NCI-H69 (cell line): ENCODE measurements at regions not wholly inside any gene's neighbourhood (a gene's known extent, or its start where the extent isn't known, plus 50 kb on each side); places are given as distances from the start of the nearest gene placed in this dataset.
A peak's percentile ranks its signal among the peaks of the same experiment; 100 is the strongest.

Experiments used
- DNase-seq: peaks from one replicate; lab custom pipeline; 2025; lab: John Stamatoyannopoulos, UW

DNA sequence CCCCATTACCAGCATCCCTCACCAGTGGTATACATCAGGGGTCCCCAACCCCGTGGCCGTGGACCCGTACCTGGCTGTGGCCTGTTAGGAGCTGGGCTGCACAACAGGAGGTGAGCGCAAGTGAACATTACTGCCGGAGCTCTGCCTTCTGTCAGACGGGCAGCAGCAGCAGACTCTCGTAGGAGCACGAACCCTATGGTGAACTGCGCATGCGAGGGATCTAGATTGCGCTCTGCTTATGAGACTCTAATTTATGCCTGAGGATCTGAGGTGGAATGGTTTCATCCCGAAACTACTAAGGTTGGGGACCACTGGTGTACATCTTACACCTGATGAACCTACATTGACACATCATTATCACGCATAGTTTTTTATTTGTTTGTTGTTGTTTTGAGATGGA is 52.8 kb upstream of the DHX15 start:
- DNase-seq, result no peak

DNA sequence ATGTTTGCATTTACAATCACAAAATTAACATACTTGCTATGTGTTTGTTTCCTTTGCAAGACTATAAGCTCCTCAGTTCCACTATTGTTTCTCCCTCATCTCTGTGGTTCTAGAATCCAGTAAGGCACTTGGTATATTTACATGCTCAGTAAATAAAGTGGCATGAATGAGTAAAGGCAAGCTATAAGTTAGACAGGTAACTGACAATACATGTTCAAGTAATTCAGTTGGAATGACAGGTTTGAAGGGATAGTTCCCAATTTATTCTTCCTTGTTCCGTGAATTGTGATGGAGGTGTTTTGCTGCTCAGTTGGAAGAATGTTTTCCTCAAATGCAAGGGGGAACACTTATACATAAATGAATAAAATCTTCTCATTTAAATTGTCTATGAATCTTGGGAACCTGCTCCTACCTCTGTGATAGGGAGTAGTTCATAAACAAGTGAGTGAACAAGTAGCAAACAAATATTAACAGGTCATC is 54.1 kb upstream of the DHX15 start:
- DNase-seq, result no peak

DNA sequence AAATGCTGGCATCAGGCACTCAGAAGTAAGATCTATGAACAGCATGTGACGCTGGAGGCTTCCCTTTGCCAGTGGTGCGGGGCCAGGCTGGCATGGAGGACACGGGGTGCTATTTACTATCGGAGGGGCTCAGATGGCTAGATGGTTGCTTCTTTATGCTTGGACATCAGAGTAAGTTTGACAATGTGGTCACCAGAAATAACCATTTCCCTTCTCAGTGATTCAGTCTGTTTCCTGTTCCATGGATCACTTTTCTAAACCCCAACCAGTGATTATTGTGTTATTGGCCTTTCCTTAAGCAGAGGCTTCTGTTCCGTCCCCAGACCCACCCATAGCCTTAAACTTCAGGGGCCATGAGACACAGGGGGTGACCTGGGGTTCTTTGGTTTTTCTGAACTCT is 55.4 kb upstream of the DHX15 start:
- DNase-seq, result no peak

DNA sequence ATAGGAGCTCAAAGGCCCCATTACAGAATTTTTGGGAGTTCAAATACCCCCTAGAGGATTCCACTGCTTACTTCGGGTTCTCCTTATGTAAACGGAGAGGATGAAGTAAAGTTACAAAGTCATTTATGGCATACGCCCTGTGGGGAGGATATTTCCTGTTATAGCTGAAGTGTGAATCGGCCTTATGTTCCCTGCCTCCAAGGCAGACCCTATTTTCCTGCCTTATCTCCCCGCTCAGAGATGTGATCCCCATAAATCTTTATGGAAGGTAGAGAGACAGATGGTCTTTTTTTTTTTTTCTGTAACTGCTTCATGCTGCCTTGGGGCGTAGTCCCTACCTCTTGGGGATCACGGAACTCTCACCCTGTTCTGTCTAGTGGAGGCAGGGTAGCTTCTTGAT is 56.0 kb upstream of the DHX15 start:
- no peak for DNase-seq

DNA sequence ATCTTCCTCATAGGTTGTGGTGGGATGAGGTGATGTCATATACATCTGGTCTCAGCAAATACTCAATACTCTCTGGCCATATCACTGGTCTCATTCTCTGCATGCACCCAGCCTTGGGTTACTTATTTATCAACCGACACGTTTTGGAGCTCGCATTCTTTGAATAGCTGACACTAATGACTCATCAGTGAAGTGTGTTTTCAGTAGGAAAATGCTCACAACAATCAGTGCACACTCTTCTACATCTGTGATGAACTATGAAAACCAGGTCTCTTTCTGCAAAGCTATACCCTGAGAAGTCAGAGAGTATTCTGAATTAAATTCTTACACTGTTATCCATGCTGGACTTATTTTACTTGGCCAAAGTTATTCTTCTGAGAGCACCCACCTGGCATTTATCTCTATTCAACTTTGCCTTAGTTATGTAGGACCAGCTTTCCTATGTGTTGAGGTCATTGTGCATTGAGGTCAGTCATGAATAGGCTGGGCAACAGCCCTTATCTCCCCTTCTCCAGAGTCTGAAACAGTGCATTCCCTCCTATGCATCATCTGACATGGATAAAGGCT is 58.7 kb upstream of the DHX15 start:
- DNase-seq, result no peak

DNA sequence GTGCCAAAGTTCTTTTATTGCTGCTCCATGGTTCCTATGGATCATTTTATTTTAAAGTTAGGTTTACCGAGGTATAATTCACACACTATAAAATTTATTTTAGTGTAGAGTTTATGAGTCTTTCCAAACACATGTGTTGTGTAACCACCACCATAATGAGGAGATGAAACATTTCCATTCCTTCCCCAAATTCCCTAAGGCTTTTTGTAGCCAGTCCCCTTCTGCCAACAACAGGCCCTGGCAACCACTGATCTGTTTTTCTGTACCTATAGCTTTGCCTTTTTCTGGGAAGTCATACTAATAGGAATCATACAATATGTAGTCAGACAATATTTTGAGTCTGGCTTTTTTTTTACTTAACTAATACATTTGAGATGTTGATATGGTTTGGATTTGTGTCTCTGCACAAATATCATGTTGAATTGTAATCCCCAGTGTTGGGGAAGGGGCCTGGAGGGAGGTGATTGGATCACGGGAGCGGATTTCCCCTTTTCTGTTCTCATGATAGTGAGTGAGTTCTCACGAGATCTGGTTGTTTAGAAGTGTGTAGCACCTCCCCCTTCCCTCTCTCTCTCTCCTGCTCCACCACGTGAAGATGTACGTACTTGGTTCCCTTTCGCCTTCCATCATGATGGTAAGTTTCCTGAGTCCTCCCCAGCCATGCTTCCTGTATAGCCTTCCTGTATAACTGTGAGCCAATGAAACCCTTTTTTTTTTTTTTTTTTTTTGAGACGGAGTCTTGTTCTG is 59.6 kb upstream of the DHX15 start:
- DNase-seq, result no peak

DNA sequence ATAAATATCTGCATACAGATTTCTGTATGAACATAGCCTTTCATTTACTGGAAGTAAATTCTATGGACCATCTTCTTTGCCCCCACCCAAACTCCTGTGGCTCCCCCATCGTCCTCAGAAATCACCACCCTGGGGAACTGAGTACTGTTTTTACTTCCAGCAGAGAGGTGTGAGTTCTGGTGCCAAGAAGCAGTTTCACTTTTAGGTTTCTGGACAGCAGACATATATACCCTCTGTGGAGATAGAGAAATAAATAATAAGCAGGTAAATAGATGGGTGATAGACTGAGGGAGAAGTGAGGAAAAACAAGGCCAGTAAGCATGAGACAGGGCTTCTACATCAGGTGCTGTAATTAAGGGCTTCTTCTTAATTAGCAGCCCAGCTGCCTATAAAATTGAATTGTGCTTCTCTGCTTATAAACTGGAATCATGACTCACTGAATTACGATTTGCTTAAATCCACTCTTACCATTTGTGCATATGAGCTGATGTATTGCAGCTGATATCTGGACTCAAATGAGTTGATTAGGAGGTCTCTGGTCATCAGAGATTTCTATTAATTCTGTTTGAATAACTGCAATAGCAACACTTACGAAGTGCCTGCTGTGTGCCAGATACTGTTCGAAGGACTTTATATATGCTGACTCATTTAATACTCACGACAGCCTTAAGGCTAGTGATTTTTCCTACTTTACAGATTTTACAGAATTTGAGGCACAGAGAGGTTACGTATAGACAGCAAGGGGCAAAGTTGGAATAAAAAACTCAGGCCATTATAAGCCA is 60.8 kb upstream of the DHX15 start:
- peak; percentile 35 for DNase-seq

DNA sequence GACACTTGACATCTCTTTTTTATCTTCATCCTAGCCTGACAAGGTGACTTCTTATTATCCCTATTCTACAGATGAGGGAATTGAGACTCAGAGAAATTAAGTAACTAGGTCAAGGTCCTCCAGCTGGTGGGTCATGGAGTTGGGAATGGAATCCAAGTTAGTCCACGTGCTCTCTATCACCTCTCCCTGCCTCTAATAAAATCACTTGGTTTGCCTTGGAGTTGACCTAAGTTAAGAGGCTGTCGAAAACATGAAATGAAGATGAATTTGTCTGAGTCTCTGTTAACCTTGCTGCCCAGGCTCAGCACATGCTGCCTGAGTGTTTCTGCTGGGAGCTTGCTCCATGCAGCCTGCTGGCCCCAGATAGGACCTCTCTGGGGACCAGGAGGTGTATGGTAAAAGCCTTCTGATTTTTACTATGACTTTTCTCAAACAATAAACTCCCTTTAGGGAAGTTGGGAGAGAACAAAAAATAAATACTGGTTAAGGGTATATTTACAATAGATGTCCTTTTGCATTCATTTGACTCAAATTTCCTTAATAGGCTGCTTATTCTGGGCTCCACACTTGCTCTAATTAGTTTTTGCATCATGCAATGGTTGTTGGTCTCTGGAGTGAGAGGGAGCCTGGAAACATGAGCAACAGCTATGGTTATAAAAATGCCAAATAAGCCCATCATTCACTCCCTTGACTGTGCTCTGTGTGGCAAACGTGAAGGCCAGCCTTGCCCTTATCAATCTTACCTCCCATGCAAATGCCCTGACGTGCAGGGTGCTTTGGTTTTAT is 61.6 kb upstream of the DHX15 start:
- peak; percentile 26 for DNase-seq

DNA sequence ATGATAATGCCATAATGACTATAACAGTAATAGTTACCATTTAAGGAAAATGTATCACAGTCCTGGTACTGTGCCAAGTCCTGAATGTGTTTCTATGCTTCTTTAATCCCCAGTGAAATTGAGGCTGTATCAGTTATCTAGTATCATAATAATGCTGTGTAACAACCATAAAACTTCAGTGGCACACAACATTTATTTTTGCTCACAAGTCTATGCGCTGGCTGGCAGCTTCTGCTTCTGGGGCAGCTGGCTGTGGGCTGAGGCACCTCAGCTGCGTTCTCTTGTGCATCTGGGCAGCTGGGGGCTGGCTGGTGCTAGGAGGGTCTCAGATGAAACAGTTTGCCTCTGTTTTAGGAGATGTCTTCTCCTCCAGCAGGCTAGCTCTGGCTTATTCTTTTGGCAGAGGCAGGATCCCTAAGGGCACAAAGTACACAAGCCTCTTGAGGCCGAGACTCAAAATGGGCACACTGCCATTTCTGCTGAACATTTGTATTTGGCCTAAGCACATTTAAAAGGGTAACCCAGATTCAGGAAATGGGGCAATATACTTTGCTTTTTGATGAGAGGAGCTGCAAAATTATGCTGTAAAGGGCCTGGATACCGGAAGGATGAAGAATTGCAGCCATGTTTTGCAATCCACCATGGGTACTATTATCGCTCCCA is 62.6 kb upstream of the DHX15 start:
- DNase-seq, result peak; percentile 24

DNA sequence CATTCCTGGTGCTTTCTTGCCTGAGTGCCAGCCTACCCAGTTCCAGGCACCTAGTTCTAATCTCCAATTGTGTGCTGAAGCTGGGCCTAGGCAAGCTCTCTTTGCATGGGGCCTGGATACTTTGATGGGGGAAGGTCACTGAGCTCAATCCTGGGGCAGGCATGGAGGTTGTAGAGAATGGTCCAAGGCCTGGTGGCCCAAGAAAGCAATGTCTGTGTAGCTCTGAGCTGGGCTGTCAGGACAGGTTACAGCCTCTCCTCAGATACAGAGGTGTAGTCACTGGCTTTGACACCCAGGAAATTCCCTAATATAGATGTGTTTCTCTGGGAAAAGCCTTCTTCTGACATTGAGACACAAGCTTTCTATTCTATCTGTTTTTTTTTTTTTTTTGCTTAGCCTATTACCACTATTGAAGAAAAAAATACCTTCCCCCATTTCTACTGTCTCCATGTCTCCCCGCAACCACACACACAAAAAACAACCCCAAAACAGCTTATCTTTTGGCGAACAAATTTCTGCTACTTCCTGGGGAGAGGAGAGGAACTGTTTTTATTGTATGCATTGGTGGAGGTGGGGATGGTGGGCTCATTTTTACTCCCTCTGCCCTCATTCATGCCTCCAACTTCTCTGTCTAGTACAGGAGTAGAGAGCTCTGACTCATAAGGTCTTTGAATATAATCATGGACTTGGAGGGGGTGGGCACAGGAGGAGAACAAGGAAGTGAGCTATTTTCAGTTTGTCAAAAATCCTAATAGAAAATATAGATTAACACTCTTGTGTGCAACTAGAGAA is 66.7 kb upstream of the DHX15 start:
- DNase-seq, result no peak

DNA sequence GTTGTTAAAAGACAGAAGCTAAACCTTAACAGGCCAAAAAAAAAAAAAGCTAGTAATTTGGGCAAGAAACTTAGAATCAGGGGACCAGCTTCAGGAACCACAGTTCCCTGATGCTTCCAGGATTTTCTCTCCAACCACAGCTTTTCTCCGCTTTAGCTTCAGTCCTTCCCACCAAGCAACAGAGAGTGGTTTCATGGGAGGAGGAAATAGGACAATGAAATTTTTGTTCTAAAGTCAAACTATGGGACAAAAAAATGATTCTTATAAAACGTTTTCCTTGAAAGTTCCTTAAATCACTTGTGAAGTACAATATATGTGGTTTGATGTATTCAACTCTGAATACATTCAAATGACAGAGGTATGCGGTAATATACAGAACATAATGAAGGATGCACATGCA is 71.0 kb upstream of the DHX15 start:
- DNase-seq, result no peak

DNA sequence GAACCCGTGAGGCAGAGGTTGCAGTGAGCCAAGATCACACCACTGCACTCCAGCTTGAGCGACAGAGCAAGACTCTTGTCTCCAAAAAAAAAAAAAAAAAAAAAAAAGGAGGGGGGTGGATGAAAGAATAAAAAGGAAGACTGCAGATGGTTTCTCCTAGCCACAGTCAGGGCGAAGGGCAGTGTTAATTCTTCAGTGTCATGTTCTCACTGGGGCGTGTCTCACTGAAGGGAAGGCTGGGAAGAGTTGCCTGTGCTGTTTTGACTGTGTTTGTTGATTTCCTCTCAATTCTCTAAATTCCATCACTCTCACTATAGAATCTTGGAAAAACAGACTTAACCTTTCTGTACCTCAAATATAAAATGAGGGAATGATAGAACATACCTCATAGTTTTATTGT is 71.6 kb upstream of the DHX15 start:
- DNase-seq, result peak; percentile 13

DNA sequence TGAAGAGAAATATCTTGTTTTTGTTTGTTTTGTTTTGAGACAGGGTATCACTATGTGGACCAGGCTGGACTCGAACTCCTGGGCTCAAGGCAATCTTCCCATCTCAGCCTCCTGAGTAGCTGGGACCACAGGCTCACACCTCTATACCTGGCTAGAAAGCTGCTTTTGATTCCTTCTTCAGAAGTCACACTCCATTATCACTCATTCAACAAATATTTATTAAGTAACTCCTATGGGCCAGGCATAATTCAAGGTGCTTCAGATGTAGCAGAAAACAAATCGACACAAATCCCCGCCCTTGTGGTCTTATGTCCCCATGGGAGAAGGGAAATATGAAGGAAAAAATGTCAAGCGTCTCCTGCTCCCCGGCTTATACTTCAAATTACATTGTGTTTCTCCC is 72.6 kb upstream of the DHX15 start:
- no peak for DNase-seq

DNA sequence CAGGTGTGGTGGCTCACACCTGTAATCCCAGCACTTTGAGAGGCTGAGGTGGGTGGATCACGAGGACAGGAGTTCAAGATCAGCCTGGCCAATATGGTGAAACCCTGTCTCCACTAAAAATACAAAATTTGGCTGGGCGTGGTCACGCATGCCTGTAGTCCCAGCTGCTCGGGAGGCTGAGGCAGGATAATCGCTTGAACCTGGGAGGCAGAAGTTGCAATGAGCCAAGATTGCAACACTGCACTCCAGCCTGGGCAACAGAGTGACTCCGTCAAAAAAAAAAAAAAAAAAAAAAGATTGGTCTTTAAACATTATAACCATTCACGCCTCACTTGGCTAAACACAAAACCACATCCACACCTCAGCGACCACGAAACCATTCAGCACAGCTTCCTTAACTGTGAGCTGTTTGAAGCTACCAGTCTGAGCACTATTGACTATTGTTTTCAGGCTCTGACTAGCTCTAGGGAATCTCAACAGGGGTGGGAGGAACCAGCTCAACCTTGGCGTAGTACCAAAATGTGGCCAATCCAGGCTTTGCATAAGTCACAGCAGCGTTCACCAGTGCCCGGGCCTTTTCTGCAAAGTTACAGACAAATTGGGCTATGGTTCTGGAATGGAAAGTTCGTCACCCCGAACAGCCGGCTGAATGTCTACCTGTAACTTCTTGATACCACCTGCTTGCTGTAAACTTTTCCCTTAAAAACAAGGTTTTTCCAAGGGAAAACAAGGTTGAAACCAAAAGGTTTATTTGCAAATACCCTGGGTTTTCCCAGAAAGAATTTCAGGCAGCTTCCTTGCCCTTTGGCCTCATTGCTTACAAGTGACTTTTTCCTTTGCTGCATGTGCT is 73.6 kb upstream of the DHX15 start:
- DNase-seq, result peak; percentile 87

DNA sequence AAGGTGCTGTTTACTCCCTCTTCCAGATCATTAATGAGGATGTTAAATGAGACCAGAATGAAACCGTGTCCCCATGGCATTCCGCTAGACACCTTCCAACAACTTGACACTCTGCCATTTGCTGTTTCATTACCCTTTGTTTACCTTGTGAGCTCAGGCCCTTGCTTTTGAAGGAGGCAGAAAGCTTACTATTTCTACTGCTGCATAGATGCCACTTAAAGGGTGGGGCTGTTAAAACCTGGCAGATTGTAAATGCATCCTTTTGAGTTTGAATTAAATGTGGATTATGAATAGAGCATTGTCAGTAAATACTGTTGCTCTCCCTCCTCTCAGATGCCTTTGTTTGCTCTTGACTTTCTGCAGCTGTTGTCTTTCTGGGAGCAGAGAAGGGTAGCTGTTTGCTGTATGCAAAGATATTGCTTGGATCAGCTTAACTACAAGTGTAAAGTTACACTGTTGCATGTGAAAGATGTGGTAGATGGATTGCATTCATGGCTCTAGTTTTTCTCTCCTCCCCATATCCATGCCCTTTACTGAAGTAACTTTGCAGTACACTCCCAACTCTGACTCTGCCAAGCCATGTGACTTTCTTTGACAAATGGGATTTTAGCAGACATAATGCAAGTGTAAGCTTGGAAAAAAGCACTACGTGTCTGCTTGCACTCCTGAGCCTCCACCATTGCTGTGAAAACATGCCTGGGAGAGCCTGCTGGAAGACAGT is 75.0 kb upstream of the DHX15 start:
- peak; percentile 79 for DNase-seq

DNA sequence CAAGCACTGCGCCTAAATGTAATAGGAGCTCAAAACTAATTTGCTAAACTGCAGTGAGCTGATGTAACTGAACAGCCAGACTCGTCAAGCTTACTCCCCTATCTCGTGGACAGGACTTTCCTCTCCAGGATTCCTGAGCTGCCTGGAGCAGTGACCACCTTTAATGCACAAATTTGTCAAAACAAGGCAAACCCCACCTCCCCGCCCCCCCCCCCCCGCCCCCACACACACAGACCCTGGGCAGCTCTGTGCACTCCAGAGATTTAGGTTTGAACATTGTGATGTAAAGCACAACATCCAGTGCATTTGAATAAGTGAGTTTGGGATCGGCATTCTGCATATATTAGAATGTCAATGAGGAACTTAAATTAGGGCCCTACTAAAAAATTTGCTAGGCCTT is 77.7 kb upstream of the DHX15 start:
- no peak for DNase-seq

DNA sequence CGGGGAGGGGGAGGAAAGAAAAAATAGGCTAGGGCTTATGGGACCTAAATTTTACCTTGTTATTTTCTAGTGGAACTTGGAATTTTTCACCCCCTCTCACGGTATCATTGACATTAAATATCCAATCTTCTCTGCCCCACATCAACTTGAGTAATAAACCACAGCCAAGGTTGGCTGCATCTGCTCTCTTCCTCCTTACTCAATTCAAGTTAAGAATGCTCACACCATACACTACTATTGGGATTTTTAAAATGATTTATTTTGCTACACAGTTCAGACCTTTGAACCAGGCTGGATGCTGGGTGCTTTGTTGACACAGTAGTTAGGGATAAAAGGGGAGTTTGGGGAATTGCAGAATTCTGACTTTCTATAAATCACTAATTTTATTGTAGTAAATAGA is 78.2 kb upstream of the DHX15 start:
- DNase-seq, result no peak

DNA sequence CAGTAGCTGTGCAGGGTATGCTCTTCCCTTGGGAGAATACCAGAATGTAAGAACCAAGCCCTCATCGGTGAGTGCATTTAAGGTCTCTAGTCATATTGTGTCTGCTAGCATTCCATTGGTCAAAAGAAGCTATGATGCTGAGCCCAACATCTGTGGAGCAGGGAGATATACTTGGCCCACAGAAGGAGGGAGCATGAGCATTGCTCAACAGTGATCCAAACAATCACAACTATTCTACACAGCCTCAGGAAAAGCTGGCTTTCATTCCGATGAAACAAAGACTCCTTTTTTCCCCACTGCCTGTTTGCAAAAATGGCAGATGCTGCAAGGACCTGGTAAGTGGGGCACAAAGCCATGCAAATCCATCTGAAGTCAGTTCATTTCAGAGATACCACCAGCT is 80.6 kb upstream of the DHX15 start:
- no peak for DNase-seq

DNA sequence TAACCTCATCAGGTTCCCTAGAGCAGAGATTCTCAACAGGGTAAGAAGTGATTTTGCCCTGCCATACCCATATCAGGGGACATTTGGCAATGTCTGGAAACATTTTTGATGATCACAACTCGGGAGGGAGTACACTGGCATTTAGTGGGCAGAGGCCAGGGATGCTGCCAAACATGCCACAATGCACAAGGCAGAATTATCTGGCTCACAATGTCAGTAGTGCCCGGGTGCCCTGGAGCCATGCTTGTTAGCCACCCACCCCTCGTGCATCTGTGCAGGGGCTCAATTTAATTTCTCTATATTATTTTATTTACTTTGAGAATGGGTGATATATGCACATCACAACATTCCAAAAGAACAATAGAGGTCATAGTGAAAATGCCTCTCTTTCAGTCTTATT is 82.0 kb upstream of the DHX15 start:
- DNase-seq, result no peak
